Activated CD4-positive, alpha-beta T cell treated with anti-CD3 and anti-CD28 coated beads, Interleukin-2, amount 10 ng/mL, durations not matched to agents 24 days and 14 days (primary cell): ENCODE measurements at regions not wholly inside any gene's neighbourhood (a gene's known extent, or its start where the extent isn't known, plus 50 kb on each side); places are given as distances from the start of the nearest gene placed in this dataset.

Experiments
- DNase-seq: peaks from one replicate; pipeline ENCODE4 v3.0.0; 2022
- H3K27ac Mint-ChIP-seq: one replicate; pipeline ENCODE4 v1.8.0; 2022; ENCODE audit warnings: mild to moderate bottlenecking, mixed read lengths
- H3K27me3 Mint-ChIP-seq: one replicate; pipeline ENCODE4 v1.8.0; 2022; ENCODE audit warnings: mixed read lengths
- H3K36me3 Mint-ChIP-seq: one replicate; pipeline ENCODE4 v1.8.0; 2022; ENCODE audit warnings: low read depth, mild to moderate bottlenecking, mixed read lengths
- H3K4me1 Mint-ChIP-seq: one replicate; pipeline ENCODE4 v1.8.0; 2021; ENCODE audit warnings: mixed read lengths
- H3K4me3 Mint-ChIP-seq: one replicate; pipeline ENCODE4 v1.8.0; 2022; ENCODE audit warnings: mild to moderate bottlenecking, moderate library complexity, mixed read lengths
- H3K9me3 Mint-ChIP-seq: one replicate; pipeline ENCODE4 v1.8.0; 2021; ENCODE audit warnings: mixed read lengths
- intact Hi-C: fragments of 100-400 bp; cut with micrococcal nuclease; formaldehyde crosslinking; loops from one replicate; pipeline ENCODE4 v1.15.1; 2023

- peak overlapping the region; percentile 96 for H3K27ac Mint-ChIP-seq
- peaks cover 96% of the 10 kb centered on the region for H3K4me1 Mint-ChIP-seq
- no peaks in the 10 kb centered on the region for H3K9me3 Mint-ChIP-seq
- peaks cover 5% of the 10 kb centered on the region for H3K36me3 Mint-ChIP-seq
- intact Hi-C loops: no loop called here
- H3K4me3 Mint-ChIP-seq: peak overlapping the region; percentile 59
- peaks cover 2% of the 10 kb centered on the region for H3K27me3 Mint-ChIP-seq
- no peak for DNase-seq
Observed at GRCh38 chr1:234727018-234727940, 117.3 kb upstream of the IRF2BP2 start.

- peak overlapping the region; percentile 76 for H3K4me3 Mint-ChIP-seq
- intact Hi-C loops: no loop called here
- H3K36me3 Mint-ChIP-seq: peaks cover 5% of the 10 kb centered on the region
- peak overlapping the region; percentile 96 for H3K27ac Mint-ChIP-seq
- peaks cover 96% of the 10 kb centered on the region for H3K4me1 Mint-ChIP-seq
- peaks cover 2% of the 10 kb centered on the region for H3K27me3 Mint-ChIP-seq
- no peak for DNase-seq
- H3K9me3 Mint-ChIP-seq: no peaks in the 10 kb centered on the region
Observed at GRCh38 chr1:234726359-234726943, 116.5 kb upstream of the IRF2BP2 start.

DNA sequence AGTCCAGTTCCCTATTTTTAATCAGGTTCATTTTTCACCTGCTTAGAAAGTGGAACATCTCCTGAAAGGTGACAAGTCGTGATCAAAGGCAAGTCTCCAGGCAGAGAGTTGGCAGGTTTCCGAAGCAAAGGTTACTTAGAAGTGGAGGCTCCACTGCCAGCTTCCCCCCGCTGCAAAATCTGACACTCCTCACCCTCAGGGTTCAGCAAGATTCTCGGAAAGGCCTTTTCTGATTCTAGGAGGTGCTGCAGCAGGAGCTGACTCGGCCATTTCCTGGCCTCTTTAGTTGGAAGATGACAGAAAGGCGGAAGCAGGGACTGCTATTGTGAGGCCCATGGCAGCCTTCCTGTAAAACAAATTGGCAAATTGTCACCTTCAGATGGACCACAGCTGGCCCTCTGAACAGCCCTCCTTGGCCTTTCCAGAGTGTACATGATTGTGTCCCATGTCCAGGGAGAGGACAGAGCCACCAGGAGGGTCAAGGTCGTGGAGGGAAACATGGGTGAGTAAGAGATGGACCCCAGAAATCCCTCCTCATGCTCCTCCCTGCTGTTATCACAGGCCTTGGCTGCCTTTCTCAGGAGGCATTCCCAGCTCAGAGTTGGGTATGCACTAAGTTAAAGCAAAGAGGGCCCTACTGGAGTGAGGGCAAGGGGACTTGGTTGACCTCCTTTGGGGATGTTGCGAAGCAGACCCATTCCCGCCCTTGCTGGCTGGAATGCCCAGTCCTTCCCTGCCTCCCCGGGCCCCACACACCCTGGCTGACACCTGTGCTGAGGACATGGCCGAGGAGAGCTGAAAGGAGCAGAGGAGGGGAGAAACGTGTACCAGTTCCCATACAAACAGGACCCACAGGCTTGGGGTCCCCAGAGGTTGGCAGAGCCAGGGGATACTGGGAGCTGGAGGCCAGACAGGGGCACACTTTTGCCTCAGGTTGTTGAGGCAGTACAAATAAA, 115.5 kb upstream of the IRF2BP2 start:
- Mint-ChIP-seq H3K9me3 (no peaks in the 10 kb centered on the region), H3K27me3 (peaks cover 2% of the 10 kb centered on the region), H3K27ac (peak overlapping the region; percentile 96), H3K4me3 (peak overlapping the region; percentile 76), H3K36me3 (peaks cover 5% of the 10 kb centered on the region), H3K4me1 (peaks cover 95% of the 10 kb centered on the region)
- intact Hi-C loops: loop anchor here (1.0 to 2.0 kb wide), 5 partner anchors 43 to 358 kb away; no protein-coding TSS in a partner anchor
- DNase-seq: peak; percentile 90

DNA sequence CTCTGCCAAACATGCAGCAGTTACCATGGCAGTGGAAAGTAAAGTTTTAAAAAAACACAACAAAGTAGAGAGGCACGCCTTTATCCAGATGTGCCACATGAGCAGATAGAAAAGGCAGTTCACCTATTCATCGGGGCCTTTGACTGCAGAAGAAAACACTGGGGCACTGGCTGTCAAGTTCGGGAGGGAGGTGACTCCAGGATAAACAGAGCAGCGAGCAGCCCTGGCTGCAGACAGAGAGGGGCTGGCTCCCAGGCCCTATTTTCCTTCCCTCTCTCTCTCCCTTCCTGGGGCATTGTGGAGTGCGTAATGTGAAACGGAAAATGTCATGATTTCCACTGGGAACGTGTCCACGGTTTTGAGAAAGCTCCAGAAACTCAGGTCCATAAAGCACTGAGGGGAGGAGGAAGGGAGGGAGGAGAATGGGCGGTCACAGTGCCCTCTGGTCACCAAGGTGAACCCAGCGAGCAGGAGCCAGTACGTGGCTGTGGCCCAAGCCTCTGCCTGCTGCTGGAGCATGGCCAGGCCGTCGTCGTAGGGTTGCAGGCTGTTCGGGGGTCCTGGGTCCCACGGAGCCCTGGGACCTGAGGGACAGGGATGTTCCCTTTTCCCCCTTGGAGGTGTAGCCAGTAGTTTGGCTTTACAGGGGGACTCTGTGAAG, 114.7 kb upstream of the IRF2BP2 start:
- peak; percentile 81 for DNase-seq
- peak overlapping the region; percentile 76 for H3K4me3 Mint-ChIP-seq
- peaks cover 93% of the 10 kb centered on the region for H3K4me1 Mint-ChIP-seq
- peak overlapping the region; percentile 96 for H3K27ac Mint-ChIP-seq
- H3K9me3 Mint-ChIP-seq: no peaks in the 10 kb centered on the region
- H3K27me3 Mint-ChIP-seq: peaks cover 2% of the 10 kb centered on the region
- intact Hi-C loops: loop anchor here (1.0 to 2.0 kb wide), 9 partner anchors 44 to 359 kb away; no protein-coding TSS in a partner anchor
- H3K36me3 Mint-ChIP-seq: peaks cover 5% of the 10 kb centered on the region

DNA sequence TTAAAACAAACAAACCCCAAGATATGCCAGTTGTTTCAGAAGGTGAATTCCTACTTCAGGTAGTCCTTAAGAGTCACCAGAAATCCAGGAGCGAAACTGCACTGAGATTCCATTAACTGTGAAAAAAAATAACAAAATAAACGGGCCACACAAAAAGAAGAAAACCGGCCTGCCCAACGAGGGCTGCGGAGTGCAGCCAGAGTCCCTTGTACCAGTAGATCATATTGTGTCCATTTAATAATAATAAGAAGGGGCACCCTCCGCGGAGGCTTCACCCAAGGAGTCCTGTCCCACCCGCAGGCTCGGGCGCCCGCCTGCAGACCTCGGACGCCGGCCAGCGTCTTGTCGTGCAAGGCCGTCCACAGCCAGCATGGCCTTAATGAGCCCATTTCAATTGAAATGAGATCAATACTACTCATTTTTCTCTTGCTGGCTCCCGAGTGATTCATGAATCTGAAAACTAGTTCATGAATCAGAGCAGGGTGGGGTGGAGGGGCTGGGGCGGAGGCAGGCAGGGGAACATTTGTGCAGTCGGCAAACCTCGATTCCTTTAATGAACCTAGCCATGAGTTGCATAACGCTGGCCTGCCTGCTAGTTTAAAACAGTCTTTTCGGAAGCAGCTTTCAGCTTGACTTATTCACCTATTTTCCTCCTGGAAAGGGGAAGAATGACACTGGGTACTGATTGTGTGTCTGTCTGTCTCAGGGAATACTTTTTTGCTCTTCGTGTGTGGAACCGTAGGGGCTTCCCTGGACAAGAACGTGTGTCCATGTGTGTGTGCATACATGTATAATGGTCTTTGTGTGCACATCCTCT, 113.1 kb upstream of the IRF2BP2 start:
- peak; percentile 66 for DNase-seq
- Mint-ChIP-seq H3K4me3 (peak overlapping the region; percentile 76), H3K27me3 (peaks cover 2% of the 10 kb centered on the region), H3K4me1 (peaks cover 82% of the 10 kb centered on the region), H3K9me3 (no peaks in the 10 kb centered on the region), H3K27ac (peak overlapping the region; percentile 96), H3K36me3 (peaks cover 5% of the 10 kb centered on the region)
- intact Hi-C loops: loop anchor here (1.0 kb wide), 2 partner anchors 8 to 222 kb away; no protein-coding TSS in a partner anchor

- Mint-ChIP-seq H3K27ac (peak overlapping the region; percentile 96), H3K36me3 (peaks cover 3% of the 10 kb centered on the region), H3K4me3 (no peak overlapping the region), H3K4me1 (peaks cover 77% of the 10 kb centered on the region), H3K9me3 (no peaks in the 10 kb centered on the region), H3K27me3 (peaks cover 2% of the 10 kb centered on the region)
- intact Hi-C loops: no loop called here
- DNase-seq: no peak
Observed at GRCh38 chr1:234722270-234722704, 112.3 kb upstream of the IRF2BP2 start.

- no peak overlapping the region for H3K4me3 Mint-ChIP-seq
- peaks cover 71% of the 10 kb centered on the region for H3K4me1 Mint-ChIP-seq
- intact Hi-C loops: no loop called here
- DNase-seq: no peak
- H3K9me3 Mint-ChIP-seq: no peaks in the 10 kb centered on the region
- H3K36me3 Mint-ChIP-seq: peaks cover 3% of the 10 kb centered on the region
- H3K27ac Mint-ChIP-seq: peak overlapping the region; percentile 96
- peaks cover 2% of the 10 kb centered on the region for H3K27me3 Mint-ChIP-seq
Observed at GRCh38 chr1:234721476-234722269, 111.7 kb upstream of the IRF2BP2 start.

- intact Hi-C loops: no loop called here
- H3K4me3 Mint-ChIP-seq: no peak overlapping the region
- DNase-seq: no peak
- no peaks in the 10 kb centered on the region for H3K9me3 Mint-ChIP-seq
- H3K36me3 Mint-ChIP-seq: peaks cover 3% of the 10 kb centered on the region
- H3K27ac Mint-ChIP-seq: peak overlapping the region; percentile 2
- peaks cover 2% of the 10 kb centered on the region for H3K27me3 Mint-ChIP-seq
- H3K4me1 Mint-ChIP-seq: peaks cover 63% of the 10 kb centered on the region
Observed at GRCh38 chr1:234720709-234721441, 110.9 kb upstream of the IRF2BP2 start.

DNA sequence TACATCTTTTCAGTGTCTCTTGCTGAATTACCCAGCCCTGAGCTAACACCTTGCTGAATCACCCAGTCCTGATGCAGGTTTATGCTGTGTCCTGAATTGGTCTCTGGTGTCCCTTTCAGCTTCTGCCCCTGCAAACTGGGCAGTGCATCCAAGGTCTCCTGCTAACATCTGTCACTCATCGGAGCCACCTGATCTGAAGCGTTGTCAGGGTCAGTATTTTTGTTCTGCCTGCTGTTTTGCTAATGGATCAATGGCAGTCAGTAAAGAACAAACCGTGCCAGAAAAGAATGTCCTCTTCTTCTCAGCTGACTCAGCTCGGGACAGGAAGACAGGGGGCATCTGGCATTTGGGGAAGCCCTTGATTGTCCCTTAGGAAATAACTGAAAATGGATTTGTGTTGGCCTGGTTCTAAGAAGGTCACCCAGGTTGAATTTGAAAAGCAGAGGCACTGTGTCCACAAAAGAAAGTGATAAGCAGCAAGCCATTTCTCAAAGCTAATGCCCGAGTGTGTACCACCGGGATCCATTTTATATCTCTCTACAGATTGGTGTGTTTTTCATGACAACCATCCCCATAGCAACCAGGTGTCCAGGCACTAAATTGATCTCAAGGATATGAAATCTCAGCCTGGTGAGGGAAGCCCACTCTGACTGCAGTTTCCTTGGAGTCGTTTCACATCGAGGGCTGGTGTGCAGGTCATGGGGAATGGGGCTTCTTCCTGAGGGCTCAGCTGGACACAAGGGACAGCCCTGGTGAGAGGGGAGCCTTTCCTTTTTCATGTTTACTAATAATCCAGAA, 109.7 kb upstream of the IRF2BP2 start:
- Mint-ChIP-seq H3K27me3 (peaks cover 2% of the 10 kb centered on the region), H3K9me3 (no peaks in the 10 kb centered on the region), H3K4me3 (no peak overlapping the region), H3K27ac (no peak overlapping the region), H3K4me1 (peaks cover 52% of the 10 kb centered on the region), H3K36me3 (peaks cover 3% of the 10 kb centered on the region)
- DNase-seq: no peak
- intact Hi-C loops: no loop called here

DNA sequence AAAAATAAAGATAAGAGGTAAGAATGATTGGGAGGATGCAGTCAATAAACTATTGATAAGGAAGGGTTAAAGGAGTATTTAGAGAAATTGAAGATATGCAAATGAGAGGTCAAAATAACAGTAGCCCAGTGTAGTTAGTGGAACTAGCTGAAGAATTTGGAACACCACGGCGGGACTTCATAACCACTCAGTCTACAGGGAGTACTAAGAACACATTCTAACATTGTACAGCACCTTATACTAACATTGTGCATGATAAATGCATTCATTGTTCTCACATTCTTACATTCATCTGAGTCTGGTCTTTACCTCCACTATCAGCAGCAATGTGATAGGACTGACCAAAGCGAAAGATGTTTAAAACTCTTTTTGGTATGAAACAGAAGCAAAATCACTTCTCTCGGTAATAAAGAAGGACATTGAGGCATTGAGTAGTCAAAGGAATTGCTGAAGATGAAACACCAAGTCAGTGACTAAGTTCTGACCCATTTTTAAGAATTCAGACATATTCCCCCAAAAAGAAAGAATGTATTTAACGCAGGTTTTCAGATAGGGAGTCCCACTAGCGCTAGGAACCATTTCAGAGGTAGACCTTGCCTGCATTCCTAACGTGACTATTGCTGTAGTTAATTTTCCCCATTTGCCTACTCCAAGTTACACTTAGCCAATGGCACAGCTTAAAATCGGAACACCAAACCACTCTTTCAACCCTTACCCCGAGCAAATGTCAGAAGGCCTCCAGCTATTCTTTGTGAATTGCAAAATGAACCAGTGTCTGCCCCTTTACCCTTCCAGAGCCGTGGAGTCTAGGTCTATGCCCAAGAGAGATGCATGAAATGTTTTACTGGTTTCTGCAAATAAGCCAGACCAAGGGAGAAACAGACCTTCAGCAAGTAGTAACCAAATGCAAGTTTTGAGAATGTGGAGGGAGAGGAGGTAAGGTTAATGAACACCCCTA, 108.8 kb upstream of the IRF2BP2 start:
- Mint-ChIP-seq H3K27me3 (no peaks in the 10 kb centered on the region), H3K4me3 (no peak overlapping the region), H3K9me3 (no peaks in the 10 kb centered on the region), H3K27ac (peak overlapping the region; percentile 16), H3K36me3 (no peaks in the 10 kb centered on the region), H3K4me1 (peaks cover 45% of the 10 kb centered on the region)
- intact Hi-C loops: no loop called here
- no peak for DNase-seq
